Stimulated activated CD4-positive, alpha-beta T cell treated with anti-CD3 and anti-CD28 coated beads, Interleukin-12 subunit alpha, Interleukin-12 subunit beta, amount 100 ng/mL, for 48 hours (primary cell): ENCODE measurements at regions not wholly inside any gene's neighbourhood (a gene's known extent, or its start where the extent isn't known, plus 50 kb on each side); places are given as distances from the start of the nearest gene placed in this dataset.

ENCODE experiments used
- DNase-seq, 3 donors: peaks; one replicate each; pipeline ENCODE4 v3.0.0-alpha.2; 2020; ENCODE audit warnings: low read depth in 2 of 3, low spot score in 1 of 3

DNA sequence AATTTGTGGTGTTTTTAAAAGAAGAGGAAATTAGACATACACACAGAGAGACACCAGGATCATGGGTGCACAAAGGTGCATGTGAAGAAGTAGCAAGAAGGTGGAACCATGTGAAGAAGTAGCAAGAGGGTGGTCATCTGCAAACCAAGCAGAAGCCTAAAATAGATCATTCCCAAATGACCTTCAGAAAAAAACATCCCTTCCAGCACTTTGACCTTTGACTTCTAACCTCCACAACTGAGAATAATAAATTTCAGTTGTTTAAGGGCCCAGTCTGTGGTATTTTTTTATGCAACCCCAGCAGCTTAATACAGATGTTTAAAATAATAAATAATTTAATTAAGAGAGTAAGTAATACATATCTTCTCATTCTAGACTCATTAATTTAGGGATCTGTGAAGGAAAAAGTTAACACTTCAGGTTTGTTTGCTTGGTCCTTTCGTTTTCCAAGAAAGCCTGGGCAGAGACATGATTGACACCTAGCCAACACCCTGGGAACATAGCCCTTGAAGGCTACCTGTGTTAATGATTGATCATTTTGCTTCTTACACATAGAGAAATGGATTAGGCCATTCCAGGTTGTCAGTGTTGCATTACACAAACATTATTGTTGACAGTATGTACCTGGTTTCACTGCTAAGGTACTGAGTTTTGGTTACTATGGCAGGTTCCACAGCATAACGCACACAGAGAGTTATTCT, 1331.2 kb upstream of the GBE1 start:
- no peak for DNase-seq

DNA sequence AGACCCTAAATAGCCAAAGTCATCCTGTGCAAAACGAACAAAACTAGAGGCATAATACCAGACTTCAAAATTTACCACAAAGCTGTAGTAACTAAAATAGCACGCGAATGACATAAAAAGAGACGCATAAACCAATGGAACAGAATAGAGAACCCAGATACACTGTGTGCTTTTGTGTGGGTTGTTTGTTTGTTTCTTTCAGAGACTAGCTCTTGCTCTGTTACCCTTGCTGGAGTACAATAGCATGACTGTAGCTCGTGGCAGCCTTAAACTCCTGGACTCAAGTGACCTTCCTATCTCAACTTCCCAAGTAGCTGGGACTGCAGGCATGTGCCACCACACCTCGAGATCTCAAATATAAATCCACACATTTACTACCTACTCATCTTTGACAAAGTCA, 1314.6 kb upstream of the GBE1 start:
- no peak for DNase-seq

DNA sequence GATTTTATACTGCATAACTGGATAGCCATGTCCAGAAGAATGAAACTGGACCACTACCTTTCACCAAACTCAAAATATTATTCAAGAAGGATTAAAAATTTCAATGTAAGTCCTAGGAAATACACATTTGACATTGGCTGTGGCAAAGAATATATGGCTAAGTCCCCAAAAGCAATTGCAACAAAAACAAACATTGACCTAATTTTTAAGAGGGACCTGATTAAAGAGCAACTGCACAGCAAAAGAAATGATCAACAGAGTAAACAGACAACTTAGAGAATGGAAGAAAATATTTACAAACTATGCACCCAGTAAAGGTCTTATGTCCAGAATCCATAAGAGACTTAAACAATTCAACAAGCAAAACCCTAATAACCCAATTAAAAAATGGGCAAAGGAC, 1313.0 kb upstream of the GBE1 start:
- DNase-seq: no peak

DNA sequence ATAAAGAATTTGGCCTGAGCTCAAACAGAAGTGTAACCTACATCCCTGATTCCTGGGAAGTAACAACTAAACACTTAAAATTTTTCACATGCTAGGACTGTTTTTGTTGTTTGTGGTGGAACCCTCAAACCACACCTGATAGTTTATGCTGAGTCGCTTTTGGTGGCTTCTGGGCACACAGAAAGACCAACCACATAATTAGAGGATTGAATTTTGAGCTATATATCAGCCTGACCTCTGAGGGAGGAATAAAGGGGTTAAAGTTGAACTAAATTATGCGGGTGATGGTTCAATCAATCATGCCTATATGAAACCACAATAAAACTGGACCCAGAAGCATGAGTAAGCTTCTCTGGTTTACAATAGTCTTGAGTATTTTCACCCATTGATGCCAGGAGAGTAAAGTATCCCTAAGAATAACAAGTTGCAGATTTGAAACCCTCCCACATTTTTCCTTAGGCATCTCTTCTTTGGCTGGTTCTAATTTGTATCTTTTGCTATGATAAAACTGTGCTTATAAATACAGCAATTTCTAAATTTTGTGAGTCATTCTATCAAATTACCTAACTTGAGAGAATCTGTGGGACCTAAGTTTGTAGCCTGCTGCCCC, 1304.5 kb upstream of the GBE1 start:
- DNase-seq: no peak

DNA sequence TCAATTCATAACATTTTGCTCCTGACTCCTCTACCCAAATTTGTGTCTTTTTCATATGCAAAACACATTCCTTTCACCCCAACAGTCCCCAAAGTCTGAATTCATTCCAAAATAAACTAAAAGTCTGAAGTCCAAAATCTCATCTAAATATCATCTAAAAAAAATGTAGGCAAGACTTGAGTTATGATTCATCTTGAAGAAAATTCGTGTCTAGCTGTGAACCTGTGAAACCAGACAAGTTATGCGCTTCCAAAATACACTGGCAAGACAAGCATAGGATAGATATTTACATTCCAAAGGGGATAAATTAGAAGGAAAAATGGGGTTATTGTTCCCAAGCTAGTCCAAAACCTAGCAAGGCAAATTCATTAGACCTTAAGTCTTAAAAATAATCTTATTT, 1302.0 kb upstream of the GBE1 start:
- DNase-seq: no peak

DNA sequence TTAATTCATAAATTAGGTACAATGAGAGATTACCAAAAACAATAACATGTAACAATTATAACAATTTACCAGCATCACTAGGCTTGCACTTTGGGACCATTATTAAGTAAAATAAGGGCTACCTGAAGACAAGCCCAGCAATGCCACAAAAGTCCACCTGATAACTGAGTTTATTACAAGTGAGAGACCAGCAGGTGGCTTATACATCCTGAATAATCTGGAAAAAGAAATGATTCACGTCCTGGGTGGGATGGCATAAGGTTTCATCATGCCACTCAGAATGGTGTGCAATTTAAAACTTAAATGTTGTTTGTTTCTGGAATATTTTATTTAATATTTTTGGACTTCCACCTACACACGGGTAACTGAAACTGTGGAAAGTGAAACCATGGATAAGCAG, 1287.1 kb upstream of the GBE1 start:
- no peak for DNase-seq

DNA sequence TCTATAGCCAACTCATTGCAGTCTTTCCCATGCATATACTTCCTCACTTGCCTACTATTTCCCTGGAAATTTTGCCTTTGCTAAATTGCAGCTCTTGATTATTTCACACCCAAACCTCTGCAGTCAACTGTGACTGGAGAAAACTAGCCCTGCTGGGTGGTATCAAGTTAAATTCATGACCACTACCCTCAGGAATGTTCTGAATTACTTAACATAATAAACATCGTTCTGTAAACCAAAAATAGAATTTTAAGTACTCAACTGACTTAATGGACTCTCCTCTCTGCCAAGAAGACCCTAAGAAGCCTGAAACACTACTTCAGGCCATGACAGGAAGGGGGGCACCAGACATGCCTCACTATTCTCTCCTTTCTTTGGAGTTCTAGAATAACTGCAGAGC, 1278.0 kb upstream of the GBE1 start:
- no peak for DNase-seq

DNA sequence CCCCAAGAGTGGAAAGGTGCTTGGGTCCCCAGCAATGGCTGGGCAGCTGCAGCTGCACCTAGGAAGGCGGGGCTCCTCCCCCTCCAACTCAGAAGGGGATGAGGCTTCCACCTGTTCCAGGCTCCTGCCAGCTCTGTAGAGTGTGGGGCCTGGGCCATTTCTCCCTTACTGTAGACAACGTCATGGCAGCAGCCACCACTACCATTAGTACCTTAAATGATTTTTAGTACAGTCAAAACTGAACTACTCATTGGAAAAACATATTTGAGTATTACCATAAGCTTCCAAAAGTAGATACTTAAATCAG, 1274.2 kb upstream of the GBE1 start:
- DNase-seq: no peak

DNA sequence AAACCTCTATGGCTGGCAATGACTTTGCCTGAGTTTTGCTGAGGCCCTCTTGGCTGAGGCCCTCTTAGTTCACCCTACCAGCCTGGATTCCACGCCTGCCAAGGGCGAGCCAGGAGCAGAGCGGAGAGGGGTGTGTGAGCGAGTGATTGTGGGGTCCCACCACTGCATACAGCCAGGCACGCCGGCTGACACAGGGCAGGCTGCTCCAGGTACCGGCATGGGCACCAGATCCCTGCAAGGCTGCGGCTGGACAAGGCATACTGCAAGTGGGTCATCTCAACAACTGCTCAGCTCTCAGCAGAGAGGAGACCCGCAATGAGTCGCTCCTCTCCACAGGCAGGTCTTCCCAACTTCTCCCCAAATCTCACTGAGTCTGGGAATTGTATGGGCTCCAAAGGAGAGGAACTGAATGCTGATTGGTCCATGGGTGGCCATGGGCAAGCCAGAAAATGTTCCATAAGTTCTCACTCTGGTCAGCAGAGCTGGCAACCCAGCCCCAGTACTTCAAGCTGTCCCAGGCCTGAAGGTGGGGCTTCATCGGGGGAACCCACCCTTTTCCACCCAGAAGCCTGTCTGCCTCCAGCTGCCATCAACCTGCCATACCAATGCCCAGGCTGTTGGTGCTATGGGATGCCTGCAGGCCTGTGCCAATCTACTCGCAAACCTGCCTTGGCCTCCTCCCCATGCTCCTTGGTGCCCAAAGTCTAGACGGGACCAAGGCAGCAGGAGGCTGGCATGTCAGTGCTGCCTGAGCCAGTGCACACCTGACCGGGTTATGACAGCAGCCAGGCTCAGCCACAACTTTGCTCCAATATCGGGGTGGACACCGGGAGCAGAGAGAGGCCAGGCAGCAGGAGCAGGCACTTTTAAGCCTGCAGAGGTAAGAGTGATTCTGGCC, 1273.6 kb upstream of the GBE1 start:
- no peak for DNase-seq

DNA sequence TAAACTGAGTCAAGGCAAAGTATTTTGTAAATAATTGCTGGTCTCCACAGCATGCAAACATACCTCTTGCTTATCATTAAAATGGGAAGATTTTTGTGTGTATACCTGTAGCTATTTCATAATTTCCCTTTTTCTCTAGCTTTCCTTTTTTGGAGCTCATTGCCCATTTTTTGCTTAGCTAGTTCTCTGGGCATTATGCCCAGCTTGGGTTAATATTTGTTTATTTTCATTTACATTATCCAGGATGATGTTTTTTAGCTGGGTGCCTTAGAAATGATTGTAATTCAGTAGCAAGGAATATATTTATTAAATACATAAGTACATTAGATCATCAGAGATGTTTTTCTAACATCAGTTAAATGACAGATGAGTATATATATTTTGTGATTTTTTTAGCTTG, 1271.7 kb upstream of the GBE1 start:
- no peak for DNase-seq

DNA sequence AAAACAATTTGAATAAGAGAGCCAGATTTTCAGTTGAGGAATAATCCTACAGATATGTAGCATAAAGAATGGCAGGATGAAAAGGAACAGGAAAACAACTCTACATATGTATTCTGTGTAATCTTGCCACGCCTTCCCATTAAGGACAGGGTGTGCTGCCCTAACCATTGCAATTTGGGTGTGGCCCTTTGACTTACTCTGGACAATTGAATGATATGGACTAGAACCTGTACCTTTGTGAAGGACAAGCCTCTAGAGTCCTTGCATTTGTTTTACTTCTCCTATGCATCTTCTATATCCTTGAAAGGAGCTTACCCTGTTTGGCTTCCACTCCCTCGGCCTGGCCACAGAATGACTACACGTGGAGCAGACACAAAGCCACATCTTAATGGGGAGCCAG, 1261.6 kb upstream of the GBE1 start:
- no peak for DNase-seq

DNA sequence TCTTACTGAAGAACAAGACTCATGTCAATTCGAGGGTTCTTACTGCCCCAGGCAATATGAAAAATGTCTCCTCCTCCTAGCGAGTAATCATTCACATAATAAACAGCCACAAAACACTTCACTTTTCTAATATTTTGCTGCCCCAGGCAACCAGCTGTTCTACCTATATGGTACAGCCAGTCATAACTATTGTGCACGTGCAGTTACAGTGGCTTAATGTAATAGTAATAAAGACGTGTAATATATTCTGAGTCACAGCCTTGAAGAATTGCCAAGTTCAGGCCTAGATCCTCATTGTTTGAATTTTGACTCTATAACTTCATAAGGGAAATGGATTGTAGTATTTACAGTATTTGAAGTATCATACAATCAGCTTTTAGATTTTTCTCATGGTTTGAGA, 1250.0 kb upstream of the GBE1 start:
- no peak for DNase-seq

DNA sequence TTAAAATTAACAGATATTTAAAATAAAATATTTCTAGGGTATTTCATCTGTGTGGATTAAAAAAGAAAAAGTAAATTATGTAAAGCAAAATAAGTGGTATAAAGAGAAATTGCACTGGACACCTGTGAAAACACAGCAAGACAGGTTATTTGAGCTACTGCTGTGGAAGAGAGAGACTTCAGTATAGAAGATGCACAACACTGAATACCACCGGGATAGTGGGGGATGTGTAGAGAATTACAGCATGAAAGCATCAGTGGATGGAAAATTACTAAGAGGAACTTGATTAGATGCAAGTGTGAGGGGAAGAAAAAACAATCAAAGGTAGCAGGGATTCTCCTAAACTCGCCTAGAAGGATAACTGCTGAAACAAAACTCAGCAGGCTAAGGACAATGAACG, 1242.5 kb upstream of the GBE1 start:
- DNase-seq: no peak

DNA sequence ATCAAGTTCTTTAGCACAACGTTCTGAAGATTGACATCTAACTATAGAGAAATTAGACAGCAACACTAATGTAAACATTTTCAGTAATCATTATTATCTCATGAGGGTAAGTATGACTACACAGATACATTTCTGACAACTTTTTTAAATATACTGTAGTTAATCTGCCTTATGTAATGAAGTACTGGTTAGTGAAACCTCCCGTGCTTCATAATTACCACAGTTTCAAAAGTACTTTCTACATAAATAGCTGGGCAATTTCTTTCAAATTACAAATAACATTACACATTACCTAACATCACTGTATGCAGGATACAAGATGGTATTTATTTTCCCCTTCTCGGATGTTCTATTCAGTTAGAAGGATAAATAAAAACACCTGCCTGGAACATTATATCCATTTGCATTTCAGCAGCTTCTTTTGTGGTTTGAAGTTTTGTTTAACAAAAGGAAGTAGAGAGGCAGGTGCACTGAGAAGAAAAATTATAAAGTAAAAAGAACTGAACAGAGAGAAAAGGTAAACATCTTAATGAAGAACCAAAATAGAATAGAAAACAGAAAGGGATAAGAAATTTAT, 1241.5 kb upstream of the GBE1 start:
- no peak for DNase-seq

DNA sequence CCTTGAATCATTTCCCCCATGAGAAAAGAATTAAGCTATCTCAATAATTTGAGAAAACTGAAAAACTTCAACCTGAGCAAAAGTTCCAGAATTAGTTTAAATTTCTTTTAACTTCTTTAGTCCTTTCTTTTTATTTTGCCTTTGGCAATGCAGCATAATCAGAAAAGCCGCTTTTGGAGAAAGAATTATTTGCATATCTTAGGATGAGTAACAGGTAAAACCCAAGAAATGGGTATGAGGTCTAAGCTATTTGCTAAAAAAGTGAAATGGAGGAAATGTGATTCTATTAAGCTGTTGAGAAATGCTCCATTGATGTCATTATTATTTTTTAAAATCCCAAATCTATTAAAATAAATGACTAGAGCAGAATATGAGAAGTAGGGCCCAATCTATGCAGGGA, 1238.3 kb upstream of the GBE1 start:
- no peak for DNase-seq

DNA sequence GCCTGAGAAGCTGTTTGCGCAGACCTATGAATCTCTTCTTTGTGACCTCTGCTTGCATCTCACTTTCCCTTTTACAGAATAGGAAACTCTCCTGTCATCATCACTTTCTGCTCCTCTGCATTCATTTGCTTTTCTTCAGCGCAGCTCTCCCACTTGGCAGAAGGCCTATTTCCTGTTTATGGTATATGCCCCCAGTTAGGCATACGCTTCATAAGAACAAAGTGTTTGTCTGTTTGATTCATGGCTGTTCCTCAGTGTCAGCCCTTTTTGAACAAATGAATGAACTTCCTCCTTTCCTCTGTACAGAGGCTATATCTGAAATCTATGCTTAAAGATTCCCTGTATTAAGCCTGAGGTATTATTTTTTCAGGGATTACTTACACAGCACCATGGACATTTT, 1216.9 kb upstream of the GBE1 start:
- no peak for DNase-seq

DNA sequence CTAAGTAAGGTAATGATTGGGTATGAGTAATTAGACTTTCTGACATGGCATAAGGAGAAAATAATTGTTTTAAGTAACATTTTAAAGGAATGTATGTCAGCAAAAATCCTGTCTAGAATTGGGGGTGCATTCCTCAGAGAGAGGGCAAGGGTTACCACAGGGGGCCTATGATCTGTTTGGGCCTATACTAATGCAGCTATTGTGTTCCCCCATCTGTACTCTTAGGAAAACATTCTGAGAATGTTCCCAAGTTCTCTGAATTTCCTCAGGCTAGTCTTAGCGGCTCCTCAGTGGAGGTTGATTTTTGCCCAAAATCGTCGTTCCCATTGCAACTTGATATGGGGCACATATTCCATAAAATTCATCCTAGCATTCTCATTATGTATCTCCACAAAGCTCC, 1216.4 kb upstream of the GBE1 start:
- DNase-seq: no peak

DNA sequence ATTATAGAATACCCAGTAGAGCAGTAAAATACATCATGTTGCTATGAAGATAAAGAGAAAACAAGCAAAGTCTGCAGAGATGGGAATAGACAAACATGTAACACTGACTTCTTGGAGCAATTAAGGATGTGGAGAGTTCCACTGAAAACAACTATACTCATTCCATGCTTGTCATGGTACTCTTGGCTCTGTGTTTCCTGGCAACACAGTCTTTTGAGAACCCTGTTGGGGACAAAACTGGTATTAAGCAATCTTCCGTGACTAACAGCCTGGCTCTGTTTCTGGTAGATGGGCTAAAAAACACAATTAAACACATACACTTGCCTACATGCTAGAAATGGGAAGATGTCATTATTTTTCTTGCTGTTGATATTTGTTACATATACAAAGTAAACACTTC, 1212.3 kb upstream of the GBE1 start:
- no peak for DNase-seq

DNA sequence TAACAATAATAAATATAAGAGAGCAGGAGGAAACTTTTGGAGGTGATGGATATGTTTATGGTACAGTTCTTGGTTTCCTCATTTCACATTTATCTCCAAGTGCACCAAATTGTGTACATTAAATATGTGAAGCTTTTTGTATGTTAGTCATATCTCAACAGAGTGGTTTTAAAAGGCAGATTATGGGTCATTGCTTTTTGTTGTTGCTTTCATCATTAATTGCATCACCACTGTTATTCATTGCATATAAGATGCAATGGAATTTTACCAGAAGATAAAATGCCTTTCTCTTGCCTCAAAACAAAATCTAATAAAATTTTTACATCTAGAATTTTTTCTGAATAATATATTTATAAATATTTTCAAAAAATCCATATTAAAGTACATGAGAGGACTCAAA, 1198.9 kb upstream of the GBE1 start:
- DNase-seq: no peak

DNA sequence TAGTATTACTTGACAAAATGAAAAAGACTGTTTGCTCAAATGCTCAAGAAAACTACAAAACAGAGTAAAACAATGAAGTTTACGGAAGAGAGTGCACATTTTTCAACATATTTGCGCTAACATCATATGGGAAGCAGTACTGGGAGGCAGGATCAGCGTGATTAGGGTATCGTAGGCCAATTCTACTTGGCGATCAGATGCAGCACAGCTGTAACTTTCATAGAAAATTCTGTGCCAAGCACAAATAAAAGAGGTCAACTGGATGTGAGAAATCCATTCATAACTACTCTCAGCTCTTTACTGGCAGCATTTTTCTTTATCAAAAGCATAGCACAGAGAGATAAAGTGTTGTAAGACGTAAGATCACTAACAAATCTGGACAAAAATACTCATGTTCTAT, 1196.3 kb upstream of the GBE1 start:
- DNase-seq: no peak

DNA sequence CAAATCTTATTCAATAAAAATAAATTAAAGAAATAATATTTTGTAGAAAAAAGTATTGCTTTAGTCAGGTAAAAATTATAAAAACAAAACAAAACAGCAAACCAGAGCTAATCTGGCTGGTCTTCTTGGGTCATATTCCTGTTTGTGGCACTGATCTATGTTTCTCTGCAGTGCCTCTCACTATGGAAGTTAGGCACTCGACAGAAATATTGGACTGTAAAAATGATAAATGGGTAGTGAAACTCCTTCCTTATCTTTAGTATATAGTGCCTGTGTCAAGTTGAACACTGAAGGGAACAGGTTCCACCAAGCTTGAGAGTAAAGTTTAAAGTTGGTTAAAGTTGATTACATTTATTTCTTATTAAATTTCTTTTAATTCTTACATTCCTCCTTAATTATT, 1195.6 kb upstream of the GBE1 start:
- DNase-seq: no peak

DNA sequence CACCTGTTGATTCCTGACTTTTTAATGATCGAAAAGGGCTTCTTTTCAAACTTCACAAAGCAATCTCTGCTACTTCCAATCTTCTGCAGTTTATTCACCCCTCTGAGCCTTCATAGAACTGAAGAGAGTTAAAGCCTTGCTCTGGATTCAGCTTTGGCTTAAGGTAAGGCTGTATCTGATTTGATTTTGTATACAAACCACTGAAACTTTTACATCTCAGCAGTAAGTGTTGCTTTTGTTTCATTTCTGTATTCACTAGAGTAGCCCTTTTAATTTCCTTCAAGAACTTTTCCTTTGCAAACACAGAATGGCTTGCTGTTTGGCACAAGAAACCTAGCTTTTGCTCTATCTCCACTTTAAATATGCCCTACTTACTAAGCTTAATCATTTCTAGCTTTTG, 1193.0 kb upstream of the GBE1 start:
- DNase-seq: no peak
